ENCODE measurements at regions not wholly inside any gene's neighbourhood (a gene's known extent, or its start where the extent isn't known, plus 50 kb on each side); places are given as distances from the start of the nearest gene placed in this dataset.

DNA sequence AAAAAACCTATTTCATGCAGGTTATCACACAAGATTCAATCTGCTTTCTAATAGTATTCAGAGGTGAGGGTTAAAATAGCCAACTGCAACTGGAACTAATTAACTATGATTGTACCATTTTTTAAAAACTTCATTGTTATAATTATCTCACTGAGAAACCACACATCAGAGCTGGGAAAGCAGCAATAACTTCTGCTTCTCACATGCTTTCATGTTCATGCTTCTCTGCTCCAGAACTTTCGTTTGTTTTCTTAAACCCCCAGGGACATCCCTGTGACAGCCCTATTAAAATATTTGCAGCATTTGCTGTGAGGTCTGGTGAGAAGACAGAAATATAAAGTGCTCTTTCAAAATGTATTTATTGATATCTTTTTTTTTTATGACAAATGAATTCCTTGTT lies 389.0 kb upstream of the SORCS1 start:
- H3K56ac ChIP-seq (ENCODE audit: extremely low read depth, insufficient read depth, low read length), result no peak overlapping the region
- H2BK15ac ChIP-seq (ENCODE audit: low read depth, low read length), result no peak overlapping the region
- CTCF ChIA-PET, result interaction anchor here (0.6 kb wide), 1 partner anchor 10 kb away, joined by 3 read pairs; no protein-coding TSS in a partner anchor
- intact Hi-C loops (cut with micrococcal nuclease) (no loop called here), in situ Hi-C loops (cut with MboI; ENCODE audit: low sequenced_read_pairs) (no loop called here), dilution Hi-C loops (cut with HindIII; ENCODE audit: low sequenced_read_pairs, unreplicated experiment) (no loop called here)
- H3K4me2 ChIP-seq (ENCODE audit: low read depth, low read length), result no peak overlapping the region
- WGBS, 2 experiments (ENCODE audit: extremely low coverage in 2 of 2, insufficient read length in 1 of 2), result no CpG with 5 or more reads among the region's 1 CpG
- H3K4me1 ChIP-seq (ENCODE audit: control insufficient read depth, insufficient read depth, low read length), result no peaks in the 10 kb centered on the region
- no peaks in the 10 kb centered on the region for H3K9me1 ChIP-seq (ENCODE audit: insufficient read depth, low read length)
- H2BK20ac ChIP-seq (ENCODE audit: low read depth, low read length), result no peak overlapping the region
- no TSS peak for BruUV-seq (replicated peaks)
- H4K91ac ChIP-seq (ENCODE audit: insufficient read depth, low read depth, low read length), result no peak overlapping the region
- H3K4me3 ChIP-seq (ENCODE audit: insufficient read depth, low read depth, low read length), result no peak overlapping the region
- no peak overlapping the region for H4K5ac ChIP-seq (ENCODE audit: low read depth, low read length)
- H3K27ac ChIP-seq (ENCODE audit: insufficient read depth, low read length), result no peak overlapping the region
- no peak overlapping the region for H2AK5ac ChIP-seq (ENCODE audit: low read depth, low read length)
- no peak overlapping the region for H3K23ac ChIP-seq (ENCODE audit: low read depth, low read length)
- H3K9me3 ChIP-seq (ENCODE audit: control insufficient read depth, insufficient read depth, low read length), result peaks cover under 1% of the 10 kb centered on the region
- H3K79me1 ChIP-seq (ENCODE audit: low read depth in 1 of 2, low read length in 2 of 2), result no peaks in the 10 kb centered on the region
- ATAC-seq (ENCODE audit: low read depth) (no peak), DNase-seq (peak; percentile 7)
- H2BK120ac ChIP-seq (ENCODE audit: low read depth, low read length), result no peak overlapping the region
- H4K8ac ChIP-seq (ENCODE audit: low read depth in 2 of 2, low read length in 2 of 2), result no peak overlapping the region
- H3K27me3 ChIP-seq (ENCODE audit: control insufficient read depth, insufficient read depth, low read length), result no peaks in the 10 kb centered on the region
- H2AK9ac ChIP-seq (replicated peaks; ENCODE audit: low read depth, low read length, poor library complexity), result no peak overlapping the region
- H3K36me3 ChIP-seq (ENCODE audit: control insufficient read depth, insufficient read depth, low read length), result no peaks in the 10 kb centered on the region
- no peak overlapping the region for H3K9ac ChIP-seq (ENCODE audit: low read depth, low read length)
- no peak overlapping the region for H3K4ac ChIP-seq (ENCODE audit: low read depth, low read length)
- no peak overlapping the region for H3K18ac ChIP-seq (ENCODE audit: low read depth, low read length)
- no peaks in the 10 kb centered on the region for H4K20me1 ChIP-seq (ENCODE audit: insufficient read depth, low read length)
- H3K14ac ChIP-seq (replicated peaks; ENCODE audit: low read depth, low read length), result no peak overlapping the region
- H2AFZ ChIP-seq (replicated peaks; ENCODE audit: low read length, poor library complexity), result no peak overlapping the region
- POLR2A ChIA-PET (ENCODE audit: unreplicated experiment), result no interaction called here
- H2BK5ac ChIP-seq (ENCODE audit: low read depth, low read length, poor library complexity, severe bottlenecking), result no peak overlapping the region
- TF ChIP-seq MXI1 (IDR thresholded peaks at IDR 0.05; ENCODE audit: borderline replicate concordance, low read depth, low read length), result no peak

Measured in IMR-90 (cell line).